Endothelial cell (in vitro differentiated cells): ENCODE measurements at regions not wholly inside any gene's neighbourhood (a gene's known extent, or its start where the extent isn't known, plus 50 kb on each side); places are given as distances from the start of the nearest gene placed in this dataset.
"Not testable (repeated sequence)": the region's sequence is repeated elsewhere in the genome, so short reads cannot be mapped to it uniquely, and the experiment has no call there.

Experiments used
- DNase-seq: peaks from one replicate; pipeline ENCODE4 v3.0.0; 2021; ENCODE audit warnings: low spot score
- H3K27ac Mint-ChIP-seq: one replicate; pipeline ENCODE4 v1.8.0; 2021; ENCODE audit warnings: mixed read lengths, inconsistent platforms; ENCODE audit not compliant: unreplicated experiment
- H3K27me3 Mint-ChIP-seq: one replicate; pipeline ENCODE4 v1.8.0; 2021; ENCODE audit warnings: mild to moderate bottlenecking, moderate library complexity, mixed read lengths, inconsistent platforms; ENCODE audit not compliant: unreplicated experiment
- H3K36me3 Mint-ChIP-seq: one replicate; pipeline ENCODE4 v1.8.0; 2021; ENCODE audit warnings: mild to moderate bottlenecking, low read depth, mixed read lengths, inconsistent platforms; ENCODE audit not compliant: unreplicated experiment
- H3K4me1 Mint-ChIP-seq: one replicate; pipeline ENCODE4 v1.8.0; 2021; ENCODE audit warnings: mild to moderate bottlenecking, mixed read lengths, inconsistent platforms; ENCODE audit not compliant: unreplicated experiment
- H3K4me3 Mint-ChIP-seq: one replicate; pipeline ENCODE4 v1.8.0; 2021; ENCODE audit warnings: mild to moderate bottlenecking, mixed read lengths, inconsistent platforms; ENCODE audit not compliant: unreplicated experiment
- H3K9me3 Mint-ChIP-seq: one replicate; pipeline ENCODE4 v1.8.0; 2021; ENCODE audit warnings: mixed read lengths, inconsistent platforms; ENCODE audit not compliant: unreplicated experiment
- TF ChIP-seq, protein P1 (sequence below): fragments of 200-600 bp; sonication (generic); IDR thresholded peaks from one replicate; pipeline ENCODE4 v1.5.0; 2021; ENCODE audit warnings: antibody characterized with exemption; ENCODE audit not compliant: unreplicated experiment

- H3K27ac Mint-ChIP-seq, result no peak overlapping the region
- DNase-seq, result no peak
- no peak overlapping the region for H3K4me3 Mint-ChIP-seq
- H3K4me1 Mint-ChIP-seq, result no peaks in the 10 kb centered on the region
- no peaks in the 10 kb centered on the region for H3K27me3 Mint-ChIP-seq
- H3K36me3 Mint-ChIP-seq, result peaks cover 4% of the 10 kb centered on the region
- TF ChIP-seq, protein P1, sequence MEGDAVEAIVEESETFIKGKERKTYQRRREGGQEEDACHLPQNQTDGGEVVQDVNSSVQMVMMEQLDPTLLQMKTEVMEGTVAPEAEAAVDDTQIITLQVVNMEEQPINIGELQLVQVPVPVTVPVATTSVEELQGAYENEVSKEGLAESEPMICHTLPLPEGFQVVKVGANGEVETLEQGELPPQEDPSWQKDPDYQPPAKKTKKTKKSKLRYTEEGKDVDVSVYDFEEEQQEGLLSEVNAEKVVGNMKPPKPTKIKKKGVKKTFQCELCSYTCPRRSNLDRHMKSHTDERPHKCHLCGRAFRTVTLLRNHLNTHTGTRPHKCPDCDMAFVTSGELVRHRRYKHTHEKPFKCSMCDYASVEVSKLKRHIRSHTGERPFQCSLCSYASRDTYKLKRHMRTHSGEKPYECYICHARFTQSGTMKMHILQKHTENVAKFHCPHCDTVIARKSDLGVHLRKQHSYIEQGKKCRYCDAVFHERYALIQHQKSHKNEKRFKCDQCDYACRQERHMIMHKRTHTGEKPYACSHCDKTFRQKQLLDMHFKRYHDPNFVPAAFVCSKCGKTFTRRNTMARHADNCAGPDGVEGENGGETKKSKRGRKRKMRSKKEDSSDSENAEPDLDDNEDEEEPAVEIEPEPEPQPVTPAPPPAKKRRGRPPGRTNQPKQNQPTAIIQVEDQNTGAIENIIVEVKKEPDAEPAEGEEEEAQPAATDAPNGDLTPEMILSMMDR, result no peak
- no peaks in the 10 kb centered on the region for H3K9me3 Mint-ChIP-seq
Measured at GRCh38 chr1:208985231-208985630, 598.3 kb upstream of the CAMK1G start.

- TF ChIP-seq, protein P1, result no peak
- H3K4me1 Mint-ChIP-seq, result no peaks in the 10 kb centered on the region
- H3K36me3 Mint-ChIP-seq, result peaks cover 4% of the 10 kb centered on the region
- no peaks in the 10 kb centered on the region for H3K9me3 Mint-ChIP-seq
- no peak for DNase-seq
- peaks cover 2% of the 10 kb centered on the region for H3K27me3 Mint-ChIP-seq
- peak overlapping the region; percentile 33 for H3K27ac Mint-ChIP-seq
- no peak overlapping the region for H3K4me3 Mint-ChIP-seq
Measured at GRCh38 chr1:208988811-208989222, 594.7 kb upstream of the CAMK1G start.

GRCh38 chr1:208990456-208990855 is 593.1 kb upstream of the CAMK1G start:
- Mint-ChIP-seq H3K27ac (no peak overlapping the region), H3K27me3 (peaks cover 2% of the 10 kb centered on the region), H3K4me3 (no peak overlapping the region), H3K36me3 (peaks cover 4% of the 10 kb centered on the region), H3K9me3 (no peaks in the 10 kb centered on the region), H3K4me1 (no peaks in the 10 kb centered on the region)
- TF ChIP-seq, protein P1, result no peak
- DNase-seq, result no peak

GRCh38 chr1:208997053-208997452 is 586.5 kb upstream of the CAMK1G start:
- H3K9me3 Mint-ChIP-seq, H3K4me1 Mint-ChIP-seq, H3K36me3 Mint-ChIP-seq, DNase-seq, H3K27me3 Mint-ChIP-seq, H3K4me3 Mint-ChIP-seq, H3K27ac Mint-ChIP-seq: not testable (repeated sequence)

GRCh38 chr1:208997726-208998312 is 585.7 kb upstream of the CAMK1G start:
- no peak for DNase-seq

More at GRCh38 chr1:208997726-208998312, 585.7 kb upstream of the CAMK1G start:
- Mint-ChIP-seq H3K27ac (no peak overlapping the region), H3K4me3 (no peak overlapping the region), H3K36me3 (no peaks in the 10 kb centered on the region), H3K9me3 (no peaks in the 10 kb centered on the region), H3K27me3 (peaks cover 2% of the 10 kb centered on the region), H3K4me1 (no peaks in the 10 kb centered on the region)
- TF ChIP-seq, protein P1, result peak; percentile 37
